HCT116 (cell line): ENCODE measurements at regions not wholly inside any gene's neighbourhood (a gene's known extent, or its start where the extent isn't known, plus 50 kb on each side); places are given as distances from the start of the nearest gene placed in this dataset.

Source experiments
- ATAC-seq: fragments of 200-7000 bp; cut with Tn5 transposase; 2 replicates; pipeline ENCODE4 v1.9.1; 2020; ENCODE audit warnings: mild to moderate bottlenecking, moderate library complexity
- BruUV-seq: library from RNA; stranded (reverse); fragments of 400-500 nt; replicated peaks from 2 replicates; lab custom pipeline; 2021; lab: Mats Ljungman, UMichigan
- CTCF ChIA-PET: fragments of 300-600 bp; sonication (Branson Sonifier 250); formaldehyde crosslinking; loops from one replicate; lab custom pipeline; 2021; ENCODE audit warnings: antibody characterized with exemption; lab: Charles Lee
- POLR2A ChIA-PET: fragments of 300-600, 350-600 bp; sonication (Branson Sonifier 250); formaldehyde crosslinking; loops from one replicate; lab custom pipeline; 2021; ENCODE audit warnings: antibody characterized with exemption; lab: Charles Lee
- RAD21 ChIA-PET, 2 experiments: fragments of 300-600 bp; sonication (Branson Sonifier 250); formaldehyde crosslinking; loops; one replicate each; lab custom pipeline; 2023; ENCODE audit warnings: low total read pairs in 2 of 2; ENCODE audit not compliant: uncharacterized antibody in 2 of 2, unreplicated experiment in 2 of 2, low non-redundant PET in 1 of 2; lab: Charles Lee
- DNase-seq: peaks from one replicate; pipeline ENCODE4 v3.0.0-alpha.2; 2010; ENCODE audit warnings: low read depth, low spot score
- H2AFZ ChIP-seq: fragments of 200-600 bp; shearing (Covaris generic), sonication (generic); 2 replicates; pipeline ENCODE4 v1.6.1; 2017; ENCODE audit warnings: low read depth, mixed run types, mixed read lengths, antibody characterized with exemption, low read length; ENCODE audit not compliant: poor library complexity, severe bottlenecking
- H3K27ac ChIP-seq: 2 replicates; pipeline ENCODE4 v1.5.1; 2012; ENCODE audit warnings: low read depth, low read length
- H3K27me3 ChIP-seq: fragments of 200-600 bp; sonication (generic); 2 replicates; pipeline ENCODE4 v1.6.1; 2016; ENCODE audit warnings: mixed run types, low read length, mixed read lengths; ENCODE audit not compliant: insufficient read depth
- H3K36me3 ChIP-seq, 2 experiments: fragments of 200-500 bp in 1 of 2; fragments of 200-600 bp in 1 of 2; sonication (Bioruptor generic) in 1 of 2; sonication (generic) in 1 of 2; 2 replicates each; pipeline versions ENCODE4 v1.5.1 to v1.6.1; 2014 to 2016; ENCODE audit warnings: low read length in 2 of 2, inconsistent platforms in 1 of 2, mixed read lengths in 1 of 2, mixed run types in 1 of 2; ENCODE audit not compliant: insufficient read depth in 2 of 2, control insufficient read depth in 1 of 2
- H3K4me1 ChIP-seq, 2 experiments: fragments of 200-600 bp in 1 of 2; sonication (generic) in 1 of 2; 2 replicates each; pipeline versions ENCODE4 v1.5.1 to v1.6.1; 2012 to 2017; ENCODE audit warnings: low read length in 2 of 2, inconsistent platforms in 1 of 2, mild to moderate bottlenecking in 1 of 2, mixed read lengths in 1 of 2, mixed run types in 1 of 2, moderate library complexity in 1 of 2; ENCODE audit not compliant: insufficient read depth in 2 of 2, control insufficient read depth in 1 of 2
- H3K4me2 ChIP-seq: fragments of 200-600 bp; sonication (generic); 2 replicates; pipeline ENCODE4 v1.6.1; 2017; ENCODE audit warnings: mixed run types, low read length, mixed read lengths
- H3K4me3 ChIP-seq, 2 experiments: fragments of 200-600 bp in 1 of 2; sonication (generic) in 1 of 2; replicated peaks in 1 of 2; 2 replicates each; pipeline ENCODE4 v1.5.1; 2011 to 2016; ENCODE audit warnings: low read length in 2 of 2, control low read depth in 1 of 2, low read depth in 1 of 2, mild to moderate bottlenecking in 1 of 2, mixed read lengths in 1 of 2, mixed run types in 1 of 2
- H3K79me2 ChIP-seq: fragments of 200-600 bp; sonication (generic); 2 replicates; pipeline ENCODE4 v1.6.1; 2017; ENCODE audit warnings: mild to moderate bottlenecking, mixed run types, low read length, moderate library complexity, mixed read lengths; ENCODE audit not compliant: insufficient read depth
- H3K9ac ChIP-seq: fragments of 200-600 bp; sonication (generic); 2 replicates; pipeline ENCODE4 v1.6.1; 2016; ENCODE audit warnings: low read length, mixed read lengths
- H3K9me2 ChIP-seq: fragments of 200-600 bp; sonication (generic), shearing (Covaris generic); 2 replicates; pipeline ENCODE4 v1.6.1; 2017; ENCODE audit warnings: mixed run types, mild to moderate bottlenecking, moderate library complexity; ENCODE audit not compliant: insufficient read depth
- H3K9me3 ChIP-seq, 2 experiments: fragments of 200-500 bp in 1 of 2; fragments of 200-600 bp in 1 of 2; sonication (Bioruptor generic) in 1 of 2; sonication (generic) in 1 of 2; 2 replicates each; pipeline ENCODE4 v1.6.1; 2014 to 2017; ENCODE audit warnings: low read length in 2 of 2, mixed read lengths in 2 of 2, inconsistent platforms in 1 of 2, low read depth in 1 of 2, mild to moderate bottlenecking in 1 of 2, mixed run types in 1 of 2, moderate library complexity in 1 of 2; ENCODE audit not compliant: control insufficient read depth in 1 of 2, insufficient read depth in 1 of 2
- H4K20me1 ChIP-seq: fragments of 200-600 bp; sonication (generic), shearing (Covaris generic); 2 replicates; pipeline ENCODE4 v1.6.1; 2017; ENCODE audit warnings: mixed run types, mild to moderate bottlenecking, moderate library complexity; ENCODE audit not compliant: insufficient read depth
- ATF3 ChIP-seq: IDR thresholded peaks from 2 replicates; pipeline ENCODE4 v1.6.1; 2012
- CBX3 ChIP-seq: IDR thresholded peaks from 2 replicates; pipeline ENCODE4 v1.6.1; 2012; ENCODE audit warnings: low read depth
- CEBPB ChIP-seq: IDR thresholded peaks from 2 replicates; pipeline ENCODE4 v1.6.1; 2012; ENCODE audit warnings: low read depth
- CTCF ChIP-seq, 3 experiments: fragments of 200-600 bp in 1 of 3; sonication (generic) in 1 of 3; IDR thresholded peaks in 2 of 3; conservative IDR thresholded peaks in 1 of 3; 2 replicates each; pipeline ENCODE4 v1.5.1; 2012 to 2017; ENCODE audit warnings: low read depth in 2 of 3, low read length in 2 of 3, antibody characterized with exemption in 1 of 3, borderline replicate concordance in 1 of 3, control low read depth in 1 of 3, mild to moderate bottlenecking in 1 of 3, mixed read lengths in 1 of 3, mixed run types in 1 of 3, moderate library complexity in 1 of 3; ENCODE audit not compliant: insufficient read depth in 1 of 3
- ELF1 ChIP-seq: IDR thresholded peaks from 2 replicates; pipeline ENCODE4 v1.6.1; 2012; ENCODE audit warnings: low read depth, borderline replicate concordance
- EZH2 ChIP-seq: fragments of 200-600 bp; sonication (generic); IDR thresholded peaks from 2 replicates; pipeline ENCODE4 v1.6.1; 2017; ENCODE audit warnings: antibody characterized with exemption, mixed run types
- EZH2phosphoT487 ChIP-seq: fragments of 200-600 bp; IDR thresholded peaks from 2 replicates; pipeline ENCODE4 v1.6.1; 2018; ENCODE audit warnings: antibody characterized with exemption, borderline replicate concordance
- FOSL1 ChIP-seq: IDR thresholded peaks from 2 replicates; pipeline ENCODE4 v1.6.1; 2012; ENCODE audit warnings: low read depth
- MAX ChIP-seq: IDR thresholded peaks from 2 replicates; pipeline ENCODE4 v1.6.1; 2012
- POLR2A ChIP-seq: IDR thresholded peaks from 2 replicates; pipeline ENCODE4 v1.7.0; 2011; ENCODE audit warnings: borderline replicate concordance; ENCODE audit not compliant: insufficient read depth, insufficient read length; ENCODE audit errors: extremely low read depth
- POLR2AphosphoS5 ChIP-seq: IDR thresholded peaks from 2 replicates; pipeline ENCODE4 v1.6.1; 2011; ENCODE audit warnings: mild to moderate bottlenecking, low read depth, low read length, moderate library complexity
- RAD21 ChIP-seq: IDR thresholded peaks from 2 replicates; pipeline ENCODE4 v1.6.1; 2012; ENCODE audit warnings: low read depth, mild to moderate bottlenecking
- REST ChIP-seq: IDR thresholded peaks from 2 replicates; pipeline ENCODE4 v1.6.1; 2012; ENCODE audit warnings: low read depth
- SIN3A ChIP-seq: IDR thresholded peaks from 2 replicates; pipeline ENCODE4 v1.6.1; 2012; ENCODE audit warnings: low read depth
- SP1 ChIP-seq: IDR thresholded peaks from 2 replicates; pipeline ENCODE4 v1.6.1; 2012; ENCODE audit warnings: low read depth
- SRF ChIP-seq: IDR thresholded peaks from 2 replicates; pipeline ENCODE4 v1.6.1; 2012; ENCODE audit warnings: low read depth
- TCF7L2 ChIP-seq: IDR thresholded peaks from 2 replicates; pipeline ENCODE4 v1.7.0; 2011; ENCODE audit warnings: borderline replicate concordance, inconsistent platforms; ENCODE audit not compliant: insufficient read depth, insufficient read length; ENCODE audit errors: extremely low read depth
- YY1 ChIP-seq: IDR thresholded peaks from 2 replicates; pipeline ENCODE4 v1.6.1; 2011; ENCODE audit warnings: low read length, low read depth, moderate library complexity, mild to moderate bottlenecking; ENCODE audit not compliant: insufficient replicate concordance; ENCODE audit errors: extremely low read depth
- ZBTB33 ChIP-seq: IDR thresholded peaks from 2 replicates; pipeline ENCODE4 v1.6.1; 2011; ENCODE audit warnings: mild to moderate bottlenecking, low read length, moderate library complexity; ENCODE audit not compliant: insufficient replicate concordance; ENCODE audit errors: extremely low read depth
- ZNF274 ChIP-seq: fragments of 200-500 bp; sonication (Bioruptor generic); IDR thresholded peaks from 2 replicates; pipeline ENCODE4 v1.6.1; 2014; ENCODE audit warnings: mild to moderate bottlenecking, low read depth, low read length, inconsistent platforms
- intact Hi-C: fragments of 100-400 bp; cut with micrococcal nuclease; formaldehyde crosslinking; loops from 2 replicates; pipeline ENCODE4 v1.10.0; 2022

GRCh38 chr10:91566115-91566514 lies 66.8 kb downstream of the PPP1R3C start:
- Histone ChIP-seq H3K4me3 (no peak overlapping the region), H3K9me2 (no peaks in the 10 kb centered on the region), H3K9ac (no peak overlapping the region), H2AFZ (no peak overlapping the region), H3K79me2 (no peaks in the 10 kb centered on the region), H3K4me2 (no peak overlapping the region), H3K36me3 (no peaks in the 10 kb centered on the region), H3K27ac (no peak overlapping the region), H3K9me3 (no peaks in the 10 kb centered on the region), H3K27me3 (no peaks in the 10 kb centered on the region), H3K4me1 (no peaks in the 10 kb centered on the region), H4K20me1 (no peaks in the 10 kb centered on the region)
- TF ChIP-seq POLR2AphosphoS5 (no peak), CTCF (IDR thresholded peaks at IDR 0.05 in 2 of 3, conservative IDR thresholded peaks at IDR 0.05 in 1 of 3; ENCODE audit: borderline replicate concordance in 1 of 3, insufficient read depth in 1 of 3, low read depth in 2 of 3, low read length in 2 of 3) (no peak), EZH2 (no peak), SP1 (no peak), ELF1 (no peak), ZNF274 (no peak), POLR2A (no peak), CEBPB (no peak), SIN3A (no peak), FOSL1 (no peak), ZBTB33 (no peak), RAD21 (no peak), TCF7L2 (no peak), MAX (no peak), YY1 (no peak), SRF (no peak), CBX3 (no peak), EZH2phosphoT487 (no peak), REST (no peak), ATF3 (no peak)
- ChIA-PET RAD21 (no interaction called here), POLR2A (no interaction called here), CTCF (interaction anchor here (1.7 kb wide), 1 partner anchor 14 kb away, joined by 6 read pairs; no protein-coding TSS in a partner anchor)
- no peak for DNase-seq
- intact Hi-C loops = no loop called here
- no peak for ATAC-seq
- BruUV-seq = no TSS peak
